ENCODE measurements at regions not wholly inside any gene's neighbourhood (a gene's known extent, or its start where the extent isn't known, plus 50 kb on each side); places are given as distances from the start of the nearest gene placed in this dataset.
A peak's percentile ranks its signal among the peaks of the same experiment; 100 is the strongest.

- no peak overlapping the region for H3K4me2 ChIP-seq
- no peak overlapping the region for H3K4me3 ChIP-seq
- no peak overlapping the region for H3K27ac ChIP-seq
- DNase-seq (ENCODE audit: low read depth in 1 of 2, low spot score in 1 of 2) (no peak), FAIRE-seq (no peak), ATAC-seq (no peak)
- POLR2A ChIA-PET = no interaction called here
- H3K4me1 ChIP-seq = no peaks in the 10 kb centered on the region
- CTCF ChIA-PET = no interaction called here
- TF ChIP-seq ZNF302 (CRISPR knock-in tag; IDR thresholded peaks at IDR 0.05) (no peak), MAZ (IDR thresholded peaks at IDR 0.05; ENCODE audit: borderline replicate concordance, low read depth, low read length) (no peak), E2F6 (IDR thresholded peaks at IDR 0.05; ENCODE audit: borderline replicate concordance, low read depth) (no peak), USF2 (IDR thresholded peaks at IDR 0.05) (no peak), ZSCAN20 (CRISPR knock-in tag; IDR thresholded peaks at IDR 0.05) (no peak), TP53 (CRISPR knock-in tag; IDR thresholded peaks at IDR 0.05) (no peak), RARB (CRISPR knock-in tag; IDR thresholded peaks at IDR 0.05) (no peak), ELK1 (IDR thresholded peaks at IDR 0.05; ENCODE audit: low read depth, low read length) (no peak), HOXB13 (CRISPR knock-in tag; IDR thresholded peaks at IDR 0.05; ENCODE audit: low read depth) (no peak), BCL3 (IDR thresholded peaks at IDR 0.05) (no peak), PBX3 (IDR thresholded peaks at IDR 0.05) (no peak), NFE2L2 (conservative IDR thresholded peaks at IDR 0.05; ENCODE audit: low read length) (no peak), NR3C1 (IDR thresholded peaks at IDR 0.05) (no peak), TFCP2L1 (CRISPR knock-in tag; IDR thresholded peaks at IDR 0.05) (no peak), SREBF2 (IDR thresholded peaks at IDR 0.05) (no peak)
- no peaks in the 10 kb centered on the region for H3K9me3 ChIP-seq
- WGBS (ENCODE audit: missing lambda C conversion rate) = 97% methylated on average over 2 of the region's 2 CpGs
Measured at GRCh38 chr1:98172022-98172421, 251.2 kb upstream of the DPYD start.

- peak; percentile 69 for TF ChIP-seq MAFK (IDR thresholded peaks at IDR 0.05; ENCODE audit: partially characterized antibody)
- no peak for TF ChIP-seq RAD21 (conservative IDR thresholded peaks at IDR 0.05 in 1 of 2, IDR thresholded peaks at IDR 0.05 in 1 of 2)
- no peak for TF ChIP-seq ZSCAN20 (CRISPR knock-in tag; IDR thresholded peaks at IDR 0.05)
- no peak for TF ChIP-seq HOXB5 (CRISPR knock-in tag; IDR thresholded peaks at IDR 0.05)
- no peak for TF ChIP-seq CBX2 (IDR thresholded peaks at IDR 0.05; ENCODE audit: borderline replicate concordance, low read depth)
- TF ChIP-seq CHD4 (IDR thresholded peaks at IDR 0.05; ENCODE audit: borderline replicate concordance) = no peak
- TF ChIP-seq CEBPB (IDR thresholded peaks at IDR 0.05) = no peak
- WGBS (ENCODE audit: missing lambda C conversion rate) = 76% methylated on average over 4 of the region's 4 CpGs
- H3K9me3 ChIP-seq = no peaks in the 10 kb centered on the region
- ChIA-PET CTCF (no interaction called here), POLR2A (no interaction called here)
- H3K27ac ChIP-seq = no peak overlapping the region
- H3K4me3 ChIP-seq = no peak overlapping the region
- ATAC-seq = no peak
- no peak for DNase-seq (ENCODE audit: low read depth in 1 of 2, low spot score in 1 of 2)
- no peaks in the 10 kb centered on the region for H3K4me1 ChIP-seq
- FAIRE-seq = no peak
- H3K4me2 ChIP-seq = no peak overlapping the region
Measured at GRCh38 chr1:98164509-98164908, 243.7 kb upstream of the DPYD start.
